KOPT-K1 (cell line): ENCODE measurements at regions not wholly inside any gene's neighbourhood (a gene's known extent, or its start where the extent isn't known, plus 50 kb on each side); places are given as distances from the start of the nearest gene placed in this dataset.
"Not testable (repeated sequence)": the region's sequence is repeated elsewhere in the genome, so short reads cannot be mapped to it uniquely, and the experiment has no call there.

ENCODE experiments used
- H3K27ac ChIP-seq: fragments of 200-600 bp; sonication (generic); 2 replicates; pipeline ENCODE4 v1.5.1; 2016; ENCODE audit warnings: antibody characterized with exemption, mild to moderate bottlenecking, low read depth, low read length; ENCODE audit not compliant: poor library complexity, severe bottlenecking
- H3K36me3 ChIP-seq: fragments of 200-600 bp; sonication (generic); 2 replicates; pipeline ENCODE4 v1.5.1; 2017; ENCODE audit warnings: antibody characterized with exemption, mild to moderate bottlenecking, low read length, moderate library complexity; ENCODE audit not compliant: insufficient read depth
- H3K9me3 ChIP-seq: fragments of 200-600 bp; sonication (generic); 2 replicates; pipeline ENCODE4 v1.5.1; 2017; ENCODE audit warnings: antibody characterized with exemption, low read length, mild to moderate bottlenecking; ENCODE audit not compliant: insufficient read depth, poor library complexity, severe bottlenecking

DNA sequence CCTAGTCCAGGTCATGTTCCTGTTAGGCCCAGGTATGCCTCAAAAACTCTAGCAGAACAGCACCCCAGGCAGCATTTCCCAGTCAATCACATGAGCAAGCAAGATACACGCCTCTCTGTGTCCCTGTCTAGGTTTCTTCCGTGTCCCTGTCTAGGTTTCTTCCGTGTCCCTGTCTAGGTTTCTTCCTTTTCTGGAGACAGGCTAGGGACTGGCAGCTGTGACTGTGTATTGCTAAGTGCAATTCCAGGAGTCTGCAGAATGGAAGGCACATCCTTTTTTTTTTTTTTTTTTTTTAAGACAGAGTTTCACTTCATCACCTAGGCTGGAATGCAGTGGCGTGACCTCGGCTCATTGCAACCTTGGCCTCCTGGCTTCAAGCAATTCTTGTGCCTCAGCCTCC lies 77.6 kb downstream of the SETD4 start:
- Histone ChIP-seq H3K27ac (no peak overlapping the region), H3K9me3 (peaks cover 16% of the 10 kb centered on the region), H3K36me3 (no peaks in the 10 kb centered on the region)

- H3K36me3 ChIP-seq, result no peaks in the 10 kb centered on the region
- H3K27ac ChIP-seq, result no peak overlapping the region
- H3K9me3 ChIP-seq, result peaks cover 18% of the 10 kb centered on the region
Observed at GRCh38 chr21:35981514-35982070, 78.7 kb downstream of the SETD4 start.

GRCh38 chr21:35980821-35981220 lies 79.5 kb downstream of the SETD4 start:
- Histone ChIP-seq H3K9me3 (peaks cover 18% of the 10 kb centered on the region), H3K36me3 (no peaks in the 10 kb centered on the region), H3K27ac (no peak overlapping the region)

GRCh38 chr21:35977860-35978259 lies 82.5 kb downstream of the SETD4 start:
- H3K27ac ChIP-seq, H3K36me3 ChIP-seq: not testable (repeated sequence)
- H3K9me3 ChIP-seq, result peaks cover 18% of the 10 kb centered on the region

GRCh38 chr21:35976929-35977328 lies 83.4 kb downstream of the SETD4 start:
- H3K9me3 ChIP-seq, result peaks cover 18% of the 10 kb centered on the region
- H3K36me3 ChIP-seq, result no peaks in the 10 kb centered on the region
- no peak overlapping the region for H3K27ac ChIP-seq

GRCh38 chr21:35976481-35976880 lies 83.8 kb downstream of the SETD4 start:
- Histone ChIP-seq H3K9me3 (peaks cover 18% of the 10 kb centered on the region), H3K27ac (no peak overlapping the region), H3K36me3 (no peaks in the 10 kb centered on the region)

- Histone ChIP-seq H3K36me3 (no peaks in the 10 kb centered on the region), H3K27ac (no peak overlapping the region), H3K9me3 (peaks cover 18% of the 10 kb centered on the region)
Observed at GRCh38 chr21:35974775-35975174, 85.6 kb downstream of the SETD4 start.

GRCh38 chr21:35971824-35972223 lies 88.5 kb downstream of the SETD4 start:
- Histone ChIP-seq H3K9me3 (no peaks in the 10 kb centered on the region), H3K36me3 (no peaks in the 10 kb centered on the region), H3K27ac (no peak overlapping the region)

GRCh38 chr21:35969281-35969680 lies 91.0 kb downstream of the SETD4 start:
- H3K27ac ChIP-seq, result no peak overlapping the region
- H3K36me3 ChIP-seq, result no peaks in the 10 kb centered on the region
- no peaks in the 10 kb centered on the region for H3K9me3 ChIP-seq

- Histone ChIP-seq H3K9me3 (no peaks in the 10 kb centered on the region), H3K27ac (no peak overlapping the region), H3K36me3 (no peaks in the 10 kb centered on the region)
Observed at GRCh38 chr21:35968564-35968963, 91.8 kb downstream of the SETD4 start.

GRCh38 chr21:35965699-35966098 lies 94.6 kb downstream of the SETD4 start:
- peaks cover 4% of the 10 kb centered on the region for H3K9me3 ChIP-seq
- no peaks in the 10 kb centered on the region for H3K36me3 ChIP-seq
- H3K27ac ChIP-seq, result no peak overlapping the region

GRCh38 chr21:35963920-35964451 lies 96.3 kb downstream of the SETD4 start:
- no peak overlapping the region for H3K27ac ChIP-seq
- H3K9me3 ChIP-seq, result peaks cover 4% of the 10 kb centered on the region
- H3K36me3 ChIP-seq, result no peaks in the 10 kb centered on the region

DNA sequence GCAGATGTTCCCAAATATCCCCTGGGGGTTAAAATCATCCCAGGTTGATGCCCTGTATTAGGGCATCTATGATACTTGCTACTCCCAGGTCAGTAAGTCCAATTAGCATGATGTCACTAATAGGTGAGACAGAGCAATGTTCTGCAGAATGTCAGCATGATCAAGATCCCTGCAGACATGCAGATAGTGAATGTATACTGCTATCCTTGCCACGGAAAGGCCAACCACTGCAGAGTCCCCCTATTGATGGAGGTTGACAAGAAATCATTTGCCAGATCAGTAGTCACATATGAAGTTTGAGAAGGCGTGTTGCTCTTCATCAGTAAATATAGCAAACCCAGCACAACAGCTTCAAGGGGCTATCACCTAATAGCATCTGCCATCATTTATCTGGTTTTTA lies 97.4 kb downstream of the SETD4 start:
- no peaks in the 10 kb centered on the region for H3K36me3 ChIP-seq
- H3K27ac ChIP-seq, result no peak overlapping the region
- H3K9me3 ChIP-seq, result peaks cover 4% of the 10 kb centered on the region

DNA sequence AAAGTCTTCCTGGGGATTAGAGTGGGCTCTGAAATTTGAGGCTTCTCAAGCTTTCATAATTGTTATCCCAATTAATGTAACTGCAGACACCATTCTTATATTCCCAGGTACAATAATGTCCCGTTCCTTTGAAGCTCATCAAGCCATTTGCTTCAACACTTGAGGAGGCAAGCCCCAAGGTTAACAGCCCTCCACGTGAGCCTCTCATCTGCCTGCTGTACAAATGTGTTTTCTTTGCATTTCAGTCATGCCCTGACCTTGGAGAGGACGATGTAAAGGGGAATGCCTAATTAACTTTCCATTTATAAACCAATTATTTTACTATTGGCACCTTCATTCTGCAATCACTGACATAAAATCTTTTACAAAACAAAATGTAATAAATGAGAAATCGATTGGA lies 106.3 kb downstream of the SETD4 start:
- H3K9me3 ChIP-seq, result peaks cover 6% of the 10 kb centered on the region
- no peak overlapping the region for H3K27ac ChIP-seq
- no peaks in the 10 kb centered on the region for H3K36me3 ChIP-seq

DNA sequence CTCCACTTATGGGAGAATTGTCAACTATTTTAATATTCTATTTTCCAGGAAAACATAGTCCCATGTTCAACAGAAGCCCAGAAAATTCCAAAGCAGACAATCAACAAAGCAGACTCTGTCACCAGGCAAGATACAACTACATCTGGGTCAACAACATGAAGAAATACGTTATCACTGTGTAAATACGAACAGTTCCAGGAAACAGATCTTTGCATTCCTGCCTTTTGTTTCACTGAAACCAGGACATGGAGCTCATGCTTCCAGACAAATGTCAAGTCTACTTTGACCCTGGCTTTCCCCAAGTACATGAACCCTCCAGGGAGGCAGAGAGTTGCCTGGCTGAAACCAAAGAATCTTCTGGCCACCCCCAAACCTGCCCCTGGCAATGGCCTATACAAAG lies 106.7 kb downstream of the SETD4 start:
- no peak overlapping the region for H3K27ac ChIP-seq
- H3K36me3 ChIP-seq, result no peaks in the 10 kb centered on the region
- peaks cover 6% of the 10 kb centered on the region for H3K9me3 ChIP-seq

DNA sequence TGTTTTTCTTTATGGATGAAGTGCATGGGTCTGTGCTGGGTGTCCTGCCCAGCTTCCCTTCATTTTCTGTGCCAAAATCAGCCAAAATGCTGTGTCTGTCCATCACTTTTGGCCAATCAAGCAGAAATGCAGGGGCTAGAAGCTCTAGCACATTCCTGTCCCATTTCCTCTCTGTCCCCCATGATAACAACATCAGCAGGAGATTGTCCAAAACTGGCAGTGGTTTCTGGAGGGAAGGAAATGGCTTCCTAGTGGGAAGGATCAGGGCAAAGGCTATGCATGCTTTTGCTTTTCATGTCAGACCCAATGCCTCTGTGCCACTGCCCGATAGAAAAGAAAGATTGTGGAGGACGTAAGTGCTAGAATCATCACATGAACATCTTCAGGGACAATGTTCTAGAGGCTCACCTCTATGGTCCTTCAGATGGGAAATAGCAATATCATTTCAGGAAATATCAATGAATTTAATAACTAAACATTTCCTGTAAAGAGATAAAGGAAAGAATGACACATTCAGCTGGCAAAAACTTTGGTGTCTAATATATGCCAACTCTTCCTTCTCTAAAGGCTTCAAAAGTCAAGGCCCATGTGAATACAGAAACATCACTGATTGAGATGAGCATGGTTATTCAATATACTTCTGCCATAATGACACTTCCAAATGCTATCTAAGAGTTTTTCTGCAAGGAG lies 107.5 kb downstream of the SETD4 start:
- Histone ChIP-seq H3K27ac (no peak overlapping the region), H3K36me3 (no peaks in the 10 kb centered on the region), H3K9me3 (peaks cover 6% of the 10 kb centered on the region)
